Erythroblast (primary cell): ENCODE measurements at regions not wholly inside any gene's neighbourhood (a gene's known extent, or its start where the extent isn't known, plus 50 kb on each side); places are given as distances from the start of the nearest gene placed in this dataset.

Experiments
- GATA1 ChIP-seq: IDR thresholded peaks from 2 replicates; pipeline ENCODE4 v1.6.1; 2011; ENCODE audit warnings: low read depth, mild to moderate bottlenecking, control low read depth, low read length, moderate library complexity
- POLR2A ChIP-seq: IDR thresholded peaks from 2 replicates; pipeline ENCODE4 v1.6.1; 2011; ENCODE audit warnings: mild to moderate bottlenecking, low read length

DNA sequence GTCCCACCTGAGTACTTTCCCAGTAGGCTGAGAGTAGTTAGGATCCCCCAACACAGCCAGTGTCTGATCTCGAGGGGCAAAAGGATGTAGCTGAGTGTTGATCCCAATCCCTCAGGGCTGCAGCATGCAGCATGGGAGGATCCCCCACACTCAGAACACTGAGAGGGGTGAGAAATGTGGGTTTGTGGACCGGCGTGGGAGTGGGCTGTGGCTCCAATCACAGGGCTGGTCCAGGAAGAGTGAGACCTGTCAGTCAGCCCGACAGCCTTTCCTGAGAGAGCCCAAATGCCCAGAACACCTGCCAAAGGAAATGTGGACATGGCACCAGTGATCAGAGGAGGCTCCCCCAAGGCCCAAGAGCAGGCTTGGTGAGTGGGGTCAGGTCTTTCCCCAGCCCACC is 228.3 kb upstream of the MGAT4C start:
- TF ChIP-seq POLR2A (no peak), GATA1 (no peak)
